Lower lobe of right lung (tissue), 2 donors: ENCODE measurements at regions not wholly inside any gene's neighbourhood (a gene's known extent, or its start where the extent isn't known, plus 50 kb on each side); places are given as distances from the start of the nearest gene placed in this dataset.

ENCODE experiments used
- ATAC-seq, 2 donors: fragments of 200-7000 bp; cut with Tn5 transposase; one replicate each; pipeline ENCODE4 v1.9.1; 2020 to 2022; ENCODE audit warnings: mild to moderate bottlenecking in 2 of 2, moderate library complexity in 2 of 2
- DNase-seq: peaks from one replicate; pipeline ENCODE4 v3.0.0-alpha.2; 2020
- H3K27ac ChIP-seq: fragments of 200-600 bp; one replicate; pipeline ENCODE4 v1.8.0; 2022
- H3K27me3 ChIP-seq: fragments of 200-600 bp; one replicate; pipeline ENCODE4 v1.8.0; 2022; ENCODE audit warnings: low read depth
- H3K36me3 ChIP-seq: fragments of 200-600 bp; one replicate; pipeline ENCODE4 v1.8.0; 2022; ENCODE audit warnings: mild to moderate bottlenecking
- H3K4me1 ChIP-seq: fragments of 200-600 bp; one replicate; pipeline ENCODE4 v1.8.0; 2022
- H3K4me3 ChIP-seq: fragments of 200-600 bp; one replicate; pipeline ENCODE4 v1.8.0; 2022; ENCODE audit warnings: mild to moderate bottlenecking
- H3K9me3 ChIP-seq: fragments of 200-600 bp; one replicate; pipeline ENCODE4 v1.8.0; 2022
- CTCF ChIP-seq: fragments of 200-600 bp; IDR thresholded peaks from one replicate; pipeline ENCODE4 v1.8.0; 2022; ENCODE audit warnings: antibody characterized with exemption, mild to moderate bottlenecking
- intact Hi-C: fragments of 100-400 bp; cut with DNase I; formaldehyde crosslinking; loops from one replicate; pipeline ENCODE4 v1.11.0; 2022
- donor health status: DM: no; HTN: yes; CAD: no; lungs with severe emphysema.

- H3K27me3 ChIP-seq: no peaks in the 10 kb centered on the region
- no peak overlapping the region for H3K27ac ChIP-seq
- TF ChIP-seq CTCF: no peak
- intact Hi-C loops: no loop called here
- H3K36me3 ChIP-seq: no peaks in the 10 kb centered on the region
- no peak for ATAC-seq
- H3K9me3 ChIP-seq: no peaks in the 10 kb centered on the region
- H3K4me3 ChIP-seq: no peak overlapping the region
- no peaks in the 10 kb centered on the region for H3K4me1 ChIP-seq
- no peak for DNase-seq
Measured at GRCh38 chr2:145854039-145854755, 1334.3 kb upstream of the ZEB2 start.

- Histone ChIP-seq H3K4me1 (no peaks in the 10 kb centered on the region), H3K27ac (no peak overlapping the region), H3K4me3 (no peak overlapping the region), H3K36me3 (no peaks in the 10 kb centered on the region), H3K9me3 (no peaks in the 10 kb centered on the region), H3K27me3 (no peaks in the 10 kb centered on the region)
- intact Hi-C loops: no loop called here
- DNase-seq (no peak), ATAC-seq (no peak)
- no peak for TF ChIP-seq CTCF
Measured at GRCh38 chr2:145851730-145852129, 1331.8 kb upstream of the ZEB2 start.

GRCh38 chr2:145849466-145849865, 1329.5 kb upstream of the ZEB2 start:
- Histone ChIP-seq H3K27me3 (no peaks in the 10 kb centered on the region), H3K36me3 (no peaks in the 10 kb centered on the region), H3K4me1 (peaks cover 5% of the 10 kb centered on the region), H3K9me3 (no peaks in the 10 kb centered on the region), H3K27ac (no peak overlapping the region), H3K4me3 (no peak overlapping the region)
- ATAC-seq (no peak), DNase-seq (no peak)
- no peak for TF ChIP-seq CTCF
- intact Hi-C loops: no loop called here

GRCh38 chr2:145846982-145847381, 1327.1 kb upstream of the ZEB2 start:
- DNase-seq (no peak), ATAC-seq (no peak)
- intact Hi-C loops: no loop called here
- Histone ChIP-seq H3K27ac (no peak overlapping the region), H3K27me3 (no peaks in the 10 kb centered on the region), H3K9me3 (no peaks in the 10 kb centered on the region), H3K4me3 (no peak overlapping the region), H3K36me3 (no peaks in the 10 kb centered on the region), H3K4me1 (peaks cover 5% of the 10 kb centered on the region)
- TF ChIP-seq CTCF: no peak

GRCh38 chr2:145845923-145846322, 1326.0 kb upstream of the ZEB2 start:
- H3K9me3 ChIP-seq: no peaks in the 10 kb centered on the region
- peaks cover 5% of the 10 kb centered on the region for H3K4me1 ChIP-seq
- H3K36me3 ChIP-seq: no peaks in the 10 kb centered on the region
- no peaks in the 10 kb centered on the region for H3K27me3 ChIP-seq
- no peak for TF ChIP-seq CTCF
- intact Hi-C loops: no loop called here
- H3K4me3 ChIP-seq: no peak overlapping the region
- DNase-seq (no peak), ATAC-seq (no peak)
- H3K27ac ChIP-seq: no peak overlapping the region
